Kidney (tissue), 13 donors: ENCODE measurements at regions not wholly inside any gene's neighbourhood (a gene's known extent, or its start where the extent isn't known, plus 50 kb on each side); places are given as distances from the start of the nearest gene placed in this dataset.
"Not testable (repeated sequence)": the region's sequence is repeated elsewhere in the genome, so short reads cannot be mapped to it uniquely, and the experiment has no call there.

Experiments
- DNase-seq, 5 donors: peaks; one replicate each; pipeline ENCODE4 v3.0.0-alpha.2; 2013 to 2020
- FAIRE-seq: peaks from 2 replicates; lab custom pipeline; 2012; peaks lifted over from hg19 to GRCh38; lab: Jason Lieb, UNC
- H3K27ac ChIP-seq, 2 donors: one replicate each; pipeline ENCODE4 v1.7.0; 2013; ENCODE audit warnings: low read depth in 2 of 2, low read length in 2 of 2, inconsistent platforms in 1 of 2
- H3K27me3 ChIP-seq: one replicate; pipeline ENCODE4 v1.7.1; 2013; ENCODE audit warnings: low read length, inconsistent platforms; ENCODE audit not compliant: control insufficient read depth, insufficient read depth
- H3K36me3 ChIP-seq, 3 donors: one replicate each; pipeline versions ENCODE4 v1.7.0 to v1.7.1; 2013; ENCODE audit warnings: low read length in 3 of 3, control low read depth in 1 of 3, inconsistent platforms in 1 of 3; ENCODE audit not compliant: insufficient read depth in 3 of 3, control insufficient read depth in 2 of 3
- H3K4me1 ChIP-seq, 3 donors: one replicate each; pipeline versions ENCODE4 v1.7.0 to v1.7.1; 2013; ENCODE audit warnings: low read length in 3 of 3, inconsistent platforms in 1 of 3, low read depth in 1 of 3; ENCODE audit not compliant: control insufficient read depth in 2 of 3, insufficient read depth in 2 of 3
- H3K4me3 ChIP-seq, 3 donors: one replicate each; pipeline versions ENCODE4 v1.7.0 to v1.8.1; 2013; ENCODE audit warnings: low read length in 3 of 3, control low read depth in 1 of 3, inconsistent platforms in 1 of 3
- H3K9ac ChIP-seq, 3 donors: one replicate each; pipeline versions ENCODE4 v1.7.0 to v1.7.1; 2013; ENCODE audit warnings: low read length in 3 of 3, control low read depth in 1 of 3, inconsistent platforms in 1 of 3
- H3K9me3 ChIP-seq, 3 donors: one replicate each; pipeline versions ENCODE4 v1.7.0 to v1.7.1; 2013; ENCODE audit warnings: low read length in 3 of 3, control low read depth in 1 of 3, inconsistent platforms in 1 of 3; ENCODE audit not compliant: control insufficient read depth in 2 of 3, insufficient read depth in 1 of 3
- intact Hi-C: fragments of 100-400 bp; cut with DNase I; formaldehyde crosslinking; loops from one replicate; pipeline ENCODE4 v1.11.1; 2022
- TF ChIP-seq, protein P1 (sequence below): IDR thresholded peaks from 3 replicates; pipeline ENCODE4 v1.5.1; 2012; ENCODE audit warnings: mild to moderate bottlenecking, moderate library complexity, borderline replicate concordance; ENCODE audit not compliant: insufficient read depth; ENCODE audit errors: extremely low read depth
- donor health status: control.
- donor health status: control.
- donor health status: control.
- donor health status: control.
- donor health status: control.
- donor health status: DM: yes; HTN: yes; CAD: no.
- donor health status: Normal renal cell carcinoma (clear cell type).

DNA sequence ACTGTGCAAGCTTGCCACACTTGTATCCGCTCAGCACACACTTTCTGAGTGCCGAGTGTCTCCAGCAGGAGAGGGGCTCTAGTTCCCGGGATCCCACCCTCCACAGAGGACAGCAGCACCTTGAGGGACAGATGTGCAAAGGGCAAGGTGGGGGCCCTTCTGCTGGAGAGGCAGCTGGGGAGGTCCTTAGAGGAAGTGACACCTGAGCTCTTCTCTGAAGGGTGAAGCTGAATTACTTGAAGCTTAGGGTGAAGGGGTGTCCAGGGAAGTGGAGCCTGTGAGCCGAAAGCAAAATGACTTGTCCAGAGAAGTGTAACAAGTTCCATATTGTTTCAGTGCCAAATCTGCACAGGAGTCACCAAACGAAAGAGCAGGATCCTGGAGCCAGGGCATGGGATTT lies 136.3 kb upstream of the DUSP22 start:
- no peaks in the 10 kb centered on the region for H3K36me3 ChIP-seq
- no peaks in the 10 kb centered on the region for H3K27me3 ChIP-seq
- no peak overlapping the region for H3K4me3 ChIP-seq
- H3K9ac ChIP-seq = no peak overlapping the region
- TF ChIP-seq, protein P1, sequence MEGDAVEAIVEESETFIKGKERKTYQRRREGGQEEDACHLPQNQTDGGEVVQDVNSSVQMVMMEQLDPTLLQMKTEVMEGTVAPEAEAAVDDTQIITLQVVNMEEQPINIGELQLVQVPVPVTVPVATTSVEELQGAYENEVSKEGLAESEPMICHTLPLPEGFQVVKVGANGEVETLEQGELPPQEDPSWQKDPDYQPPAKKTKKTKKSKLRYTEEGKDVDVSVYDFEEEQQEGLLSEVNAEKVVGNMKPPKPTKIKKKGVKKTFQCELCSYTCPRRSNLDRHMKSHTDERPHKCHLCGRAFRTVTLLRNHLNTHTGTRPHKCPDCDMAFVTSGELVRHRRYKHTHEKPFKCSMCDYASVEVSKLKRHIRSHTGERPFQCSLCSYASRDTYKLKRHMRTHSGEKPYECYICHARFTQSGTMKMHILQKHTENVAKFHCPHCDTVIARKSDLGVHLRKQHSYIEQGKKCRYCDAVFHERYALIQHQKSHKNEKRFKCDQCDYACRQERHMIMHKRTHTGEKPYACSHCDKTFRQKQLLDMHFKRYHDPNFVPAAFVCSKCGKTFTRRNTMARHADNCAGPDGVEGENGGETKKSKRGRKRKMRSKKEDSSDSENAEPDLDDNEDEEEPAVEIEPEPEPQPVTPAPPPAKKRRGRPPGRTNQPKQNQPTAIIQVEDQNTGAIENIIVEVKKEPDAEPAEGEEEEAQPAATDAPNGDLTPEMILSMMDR = no peak
- FAIRE-seq (no peak), DNase-seq (no peak)
- H3K4me1 ChIP-seq = no peaks in the 10 kb centered on the region
- no peaks in the 10 kb centered on the region for H3K9me3 ChIP-seq
- intact Hi-C loops = no loop called here
- H3K27ac ChIP-seq = no peak overlapping the region

DNA sequence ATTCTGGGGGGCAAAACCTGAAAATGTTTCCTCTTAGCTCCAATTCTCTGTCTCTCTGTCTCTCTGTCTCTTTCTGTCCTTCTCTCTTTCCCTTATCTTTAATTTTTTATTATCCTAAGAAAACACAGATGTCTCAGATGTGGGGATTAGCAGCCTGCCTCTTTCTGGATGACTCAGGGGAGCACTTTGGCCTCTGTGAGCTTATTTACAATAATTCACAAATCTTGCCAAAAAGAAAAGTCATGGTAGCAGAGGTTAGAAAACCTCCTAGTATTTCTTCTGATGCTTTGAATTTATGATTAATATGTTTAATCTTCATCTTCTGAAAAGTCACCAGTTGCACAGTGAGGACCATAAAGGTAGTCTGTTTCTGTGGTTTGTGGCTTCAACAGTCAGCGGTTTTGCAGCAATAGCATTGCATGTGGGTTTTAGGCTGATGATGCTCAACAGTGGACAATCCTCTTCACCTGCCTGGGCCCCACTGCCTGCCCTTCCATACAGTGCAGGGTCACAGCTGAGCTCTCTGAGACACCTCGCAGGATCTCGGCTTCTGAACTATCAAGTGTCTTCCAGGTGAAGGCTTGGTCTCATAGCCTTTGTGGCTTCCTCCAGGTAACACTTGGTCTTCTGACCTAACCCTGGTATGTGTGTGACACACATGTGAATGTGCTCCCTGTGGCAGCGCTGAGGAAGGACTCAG lies 135.7 kb upstream of the DUSP22 start:
- H3K27ac ChIP-seq, H3K9me3 ChIP-seq, FAIRE-seq, H3K4me1 ChIP-seq, intact Hi-C loops, H3K27me3 ChIP-seq, H3K4me3 ChIP-seq, H3K9ac ChIP-seq, H3K36me3 ChIP-seq: not testable (repeated sequence)
- DNase-seq = peak in 1 of 5 donors; percentile 16

DNA sequence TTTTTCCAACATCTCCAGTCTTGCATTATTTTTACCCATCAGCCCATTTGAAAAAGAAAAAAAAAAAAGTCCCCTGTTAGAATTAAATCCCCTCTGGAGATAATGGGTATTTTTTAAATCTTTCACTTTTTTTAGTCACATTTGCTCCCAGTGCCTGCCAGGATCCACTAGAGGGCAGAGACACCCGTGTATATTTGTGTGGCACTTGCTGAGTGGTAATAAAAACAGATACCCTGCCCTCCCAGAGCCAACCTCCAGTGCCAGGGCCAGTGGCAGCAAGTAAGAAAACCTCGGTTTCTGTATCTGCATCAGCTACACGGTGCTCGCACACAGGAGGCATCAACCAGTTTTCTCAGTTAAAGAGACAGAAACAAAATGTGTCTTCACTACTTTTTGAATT lies 135.1 kb upstream of the DUSP22 start:
- H3K27me3 ChIP-seq, H3K27ac ChIP-seq, H3K36me3 ChIP-seq, intact Hi-C loops, H3K9me3 ChIP-seq, H3K4me3 ChIP-seq, FAIRE-seq, H3K4me1 ChIP-seq, H3K9ac ChIP-seq: not testable (repeated sequence)
- DNase-seq = peak in 1 of 5 donors; percentile 5

DNA sequence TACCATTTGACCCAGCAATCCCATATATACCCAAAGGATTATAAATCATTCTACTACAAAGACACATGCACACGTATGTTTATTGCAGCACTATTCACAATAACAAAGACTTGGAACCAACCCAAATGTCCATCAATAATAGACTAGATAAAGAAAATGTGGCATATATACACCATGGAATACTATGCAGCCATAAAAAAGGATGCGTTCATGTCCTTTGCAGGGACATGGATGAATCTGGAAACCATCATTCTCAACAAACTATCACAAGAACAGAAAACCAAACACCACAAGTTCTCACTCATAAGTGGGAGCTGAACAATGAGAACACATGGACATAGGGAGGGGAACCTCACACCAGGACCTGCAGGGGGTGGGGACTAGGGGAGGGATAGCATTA lies 130.6 kb upstream of the DUSP22 start:
- DNase-seq, intact Hi-C loops, H3K4me1 ChIP-seq, H3K9me3 ChIP-seq, FAIRE-seq, H3K27me3 ChIP-seq, H3K4me3 ChIP-seq, H3K27ac ChIP-seq, H3K9ac ChIP-seq, H3K36me3 ChIP-seq: not testable (repeated sequence)

DNA sequence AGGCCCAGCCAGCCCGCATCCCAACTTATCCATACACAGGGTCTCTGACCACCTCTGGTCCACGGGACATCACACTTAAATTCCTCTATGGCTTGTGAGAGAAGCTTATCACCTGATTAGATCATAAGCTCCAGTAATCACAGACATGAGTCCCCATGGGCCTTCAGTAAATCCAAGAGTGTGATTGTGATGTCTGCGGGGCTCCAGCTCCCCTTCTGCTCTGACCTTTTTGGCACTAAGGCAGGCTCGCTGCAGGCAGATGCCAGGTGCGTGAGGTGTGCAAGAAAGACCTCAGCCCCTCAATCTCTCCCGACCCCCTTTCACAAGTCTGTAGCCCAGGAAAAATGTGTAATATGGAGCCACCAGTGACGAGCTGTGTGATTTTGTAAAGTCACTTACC lies 127.6 kb upstream of the DUSP22 start:
- TF ChIP-seq, protein P1 = no peak
- H3K27ac ChIP-seq = no peak overlapping the region
- DNase-seq (no peak), FAIRE-seq (no peak)
- H3K9ac ChIP-seq = no peak overlapping the region
- no peaks in the 10 kb centered on the region for H3K36me3 ChIP-seq
- H3K4me1 ChIP-seq = no peaks in the 10 kb centered on the region
- no peaks in the 10 kb centered on the region for H3K27me3 ChIP-seq
- no peak overlapping the region for H3K4me3 ChIP-seq
- intact Hi-C loops = no loop called here
- no peaks in the 10 kb centered on the region for H3K9me3 ChIP-seq
